Testis (tissue), 2 donors: ENCODE measurements at regions not wholly inside any gene's neighbourhood (a gene's known extent, or its start where the extent isn't known, plus 50 kb on each side); places are given as distances from the start of the nearest gene placed in this dataset.
A peak's percentile ranks its signal among the peaks of the same experiment; 100 is the strongest.

Experiments used
- DNase-seq: peaks from one replicate; pipeline ENCODE4 v3.0.0-alpha.2; 2019
- H3K27ac ChIP-seq, 2 donors: fragments of 200-600 bp; sonication (generic); one replicate each; pipeline ENCODE4 v1.5.1; 2019
- H3K27me3 ChIP-seq: fragments of 200-600 bp; sonication (generic); one replicate; pipeline ENCODE4 v1.5.1; 2019
- H3K36me3 ChIP-seq: fragments of 200-600 bp; sonication (generic); one replicate; pipeline ENCODE4 v1.5.1; 2017; ENCODE audit warnings: low read depth; ENCODE audit errors: missing control alignments
- H3K4me1 ChIP-seq: fragments of 200-600 bp; sonication (generic); one replicate; pipeline ENCODE4 v1.5.1; 2019
- H3K4me3 ChIP-seq, 2 donors: fragments of 200-600 bp; sonication (generic); one replicate each; pipeline ENCODE4 v1.5.1; 2017 to 2019
- H3K9me3 ChIP-seq: fragments of 200-600 bp; sonication (generic); one replicate; pipeline ENCODE4 v1.5.1; 2017
- CTCF ChIP-seq, 3 experiments: fragments of 450-650 bp in 2 of 3; fragments of 200-600 bp in 1 of 3; sonication (generic) in 1 of 3; IDR thresholded peaks; one replicate each; pipeline ENCODE4 v1.5.1; 2016 to 2019; ENCODE audit warnings: antibody characterized with exemption in 3 of 3, mild to moderate bottlenecking in 2 of 3, moderate library complexity in 1 of 3
- POLR2A ChIP-seq: fragments of 450-650 bp; IDR thresholded peaks from one replicate; pipeline ENCODE4 v1.6.1; 2017; ENCODE audit warnings: antibody characterized with exemption, mild to moderate bottlenecking, moderate library complexity
- WGBS, 2 donors: methylation state at CpG; one replicate each; pipeline ENCODE4 v1.1.5; 2018; 5-methylcytosine and 5-hydroxymethylcytosine counted together
- intact Hi-C: fragments of 100-400 bp; cut with DNase I; formaldehyde crosslinking; loops from one replicate; pipeline ENCODE4 v1.15.1; 2023; ENCODE audit warnings: low total_unique reads

- Histone ChIP-seq H3K4me3 (no peak overlapping the region), H3K27ac (no peak overlapping the region), H3K27me3 (no peaks in the 10 kb centered on the region), H3K4me1 (no peaks in the 10 kb centered on the region), H3K9me3 (no peaks in the 10 kb centered on the region), H3K36me3 (no peaks in the 10 kb centered on the region)
- 65 to 82% methylated on average over 3 of the region's 3 CpGs for WGBS, 2 donors
- intact Hi-C loops, result no loop called here
- DNase-seq, result no peak
- TF ChIP-seq POLR2A (no peak), CTCF (IDR thresholded peaks at IDR 0.05) (no peak)
Measured at GRCh38 chr20:52731093-52731492, 241.1 kb upstream of the TSHZ2 start.

- Histone ChIP-seq H3K4me3 (peak overlapping the region in 1 of 2 donors; percentile 27), H3K27ac (no peak overlapping the region), H3K27me3 (no peaks in the 10 kb centered on the region), H3K4me1 (no peaks in the 10 kb centered on the region), H3K9me3 (no peaks in the 10 kb centered on the region), H3K36me3 (no peaks in the 10 kb centered on the region)
- intact Hi-C loops, result no loop called here
- peak; percentile 74 for DNase-seq
- TF ChIP-seq CTCF (IDR thresholded peaks at IDR 0.05) (no peak), POLR2A (no peak)
- WGBS, 2 donors, result 66 to 73% methylated on average over 14 to 24 of the region's 24 CpGs
Measured at GRCh38 chr20:52727740-52728456, 244.3 kb upstream of the TSHZ2 start.

GRCh38 chr20:52724541-52724940 lies 247.6 kb upstream of the TSHZ2 start:
- no peak overlapping the region for H3K27ac ChIP-seq
- no peaks in the 10 kb centered on the region for H3K4me1 ChIP-seq
- DNase-seq, result no peak
- H3K36me3 ChIP-seq, result no peaks in the 10 kb centered on the region
- TF ChIP-seq CTCF (IDR thresholded peaks at IDR 0.05) (no peak), POLR2A (no peak)
- WGBS, 2 donors, result 67 to 68% methylated on average over 8 of the region's 8 CpGs
- no peaks in the 10 kb centered on the region for H3K27me3 ChIP-seq
- intact Hi-C loops, result no loop called here
- H3K9me3 ChIP-seq, result no peaks in the 10 kb centered on the region
- no peak overlapping the region for H3K4me3 ChIP-seq

- Histone ChIP-seq H3K4me1 (no peaks in the 10 kb centered on the region), H3K9me3 (no peaks in the 10 kb centered on the region), H3K4me3 (no peak overlapping the region), H3K27ac (no peak overlapping the region), H3K36me3 (no peaks in the 10 kb centered on the region), H3K27me3 (no peaks in the 10 kb centered on the region)
- DNase-seq, result no peak
- intact Hi-C loops, result no loop called here
- 51 to 53% methylated on average over 4 of the region's 4 CpGs for WGBS, 2 donors
- TF ChIP-seq POLR2A, result no peak
- TF ChIP-seq CTCF (IDR thresholded peaks at IDR 0.05), result no peak
Measured at GRCh38 chr20:52722926-52723688, 249.1 kb upstream of the TSHZ2 start.
